HepG2 (cell line): ENCODE measurements at regions not wholly inside any gene's neighbourhood (a gene's known extent, or its start where the extent isn't known, plus 50 kb on each side); places are given as distances from the start of the nearest gene placed in this dataset.

Source experiments
- ATAC-seq: fragments of 200-7000 bp; cut with Tn5 transposase; 3 replicates; pipeline ENCODE4 v1.9.1; 2020; ENCODE audit warnings: mild to moderate bottlenecking, moderate library complexity
- BruUV-seq: library from RNA; stranded (reverse); fragments of 400-500 nt; replicated peaks from 2 replicates; lab custom pipeline; 2021; lab: Mats Ljungman, UMichigan
- CTCF ChIA-PET: fragments of 300-600 bp; formaldehyde crosslinking; extraction: SDS; loops from one replicate; lab custom pipeline; 2021; ENCODE audit warnings: low total read pairs, inconsistent platforms, low intra/inter-chr PET ratio; lab: Yijun Ruan, JAX
- POLR2A ChIA-PET: fragments of 350-600 bp; sonication (Branson Sonifier 250); formaldehyde crosslinking; loops from one replicate; lab custom pipeline; 2020; ENCODE audit warnings: antibody characterized with exemption, inconsistent platforms; lab: Yijun Ruan, JAX
- DNase-seq: peaks from one replicate; pipeline ENCODE4 v3.0.0-alpha.2; 2015; ENCODE audit warnings: low spot score
- FAIRE-seq: peaks from 3 replicates; lab custom pipeline; 2011; peaks lifted over from hg19 to GRCh38; lab: Jason Lieb, UNC
- H2AFZ ChIP-seq: one replicate; pipeline ENCODE4 v1.6.1; 2011; ENCODE audit warnings: low read length, inconsistent platforms
- H3K27ac ChIP-seq: fragments of 300-600 bp; 3 replicates; pipeline ENCODE4 v1.8.0; 2011; ENCODE audit warnings: mixed run types, mild to moderate bottlenecking, mixed read lengths, low read length, inconsistent platforms; ENCODE audit not compliant: insufficient read depth; ENCODE audit errors: extremely low read length
- H3K27me3 ChIP-seq, 2 experiments: fragments of 200-600 bp in 1 of 2; 2 replicates in 1 of 2; 3 replicates in 1 of 2; pipeline versions ENCODE4 v1.6.0 to v1.8.0; 2011; ENCODE audit warnings: low read length in 2 of 2, mild to moderate bottlenecking in 2 of 2, moderate library complexity in 2 of 2, inconsistent platforms in 1 of 2; ENCODE audit not compliant: insufficient read depth in 2 of 2, control insufficient read depth in 1 of 2
- H3K36me3 ChIP-seq, 2 experiments: fragments of 200-600 bp in 1 of 2; replicated peaks in 1 of 2; 2 replicates in 1 of 2; 3 replicates in 1 of 2; pipeline versions ENCODE4 v1.5.1 to v1.8.0; 2011; ENCODE audit warnings: low read length in 2 of 2, inconsistent platforms in 1 of 2; ENCODE audit not compliant: insufficient read depth in 2 of 2, control insufficient read depth in 1 of 2
- H3K4me1 ChIP-seq: 2 replicates; pipeline ENCODE4 v1.5.1; 2012; ENCODE audit warnings: low read length, inconsistent platforms; ENCODE audit not compliant: insufficient read depth
- H3K4me2 ChIP-seq: 2 replicates; pipeline ENCODE4 v1.6.0; 2011; ENCODE audit warnings: low read depth, low read length, inconsistent platforms
- H3K4me3 ChIP-seq, 3 experiments: fragments of 200-600 bp in 1 of 3; sonication (generic), shearing (Covaris generic) in 1 of 3; replicated peaks in 1 of 3; 2 replicates each; pipeline ENCODE4 v1.5.1; 2011 to 2016; ENCODE audit warnings: low read length in 3 of 3, inconsistent platforms in 2 of 3, low read depth in 2 of 3, mild to moderate bottlenecking in 2 of 3, control low read depth in 1 of 3, mixed read lengths in 1 of 3; ENCODE audit not compliant: insufficient read depth in 1 of 3
- H3K79me2 ChIP-seq: one replicate; pipeline ENCODE4 v1.6.1; 2011; ENCODE audit warnings: low read length, inconsistent platforms; ENCODE audit not compliant: insufficient read depth
- H3K9ac ChIP-seq: 2 replicates; pipeline ENCODE4 v1.6.0; 2011; ENCODE audit warnings: mild to moderate bottlenecking, low read depth, low read length, inconsistent platforms; ENCODE audit not compliant: insufficient read depth
- H3K9me3 ChIP-seq: 2 replicates; pipeline ENCODE4 v1.5.1; 2012; ENCODE audit warnings: mild to moderate bottlenecking, low read length
- H4K20me1 ChIP-seq: 2 replicates; pipeline ENCODE4 v1.6.0; 2011; ENCODE audit warnings: inconsistent platforms, mild to moderate bottlenecking, low read length, moderate library complexity; ENCODE audit not compliant: insufficient read depth
- ELF4 ChIP-seq: sonication (generic); formaldehyde crosslinking; IDR thresholded peaks from 2 replicates; pipeline ENCODE4 v1.5.0; 2020; ENCODE audit warnings: missing genetic modification reagents, mild to moderate bottlenecking, moderate library complexity, borderline replicate concordance
- FOSL2 ChIP-seq: sonication (generic); formaldehyde crosslinking; IDR thresholded peaks from 2 replicates; pipeline ENCODE4 v1.4.0; 2020; ENCODE audit warnings: missing genetic modification reagents
- HNF4G ChIP-seq, 2 experiments: sonication (generic) in 1 of 2; formaldehyde crosslinking in 1 of 2; IDR thresholded peaks; 2 replicates each; pipeline versions ENCODE4 v1.4.0 to v1.6.1; 2011 to 2020; ENCODE audit warnings: borderline replicate concordance in 2 of 2, low read depth in 2 of 2, mild to moderate bottlenecking in 2 of 2, low read length in 1 of 2, missing genetic modification reagents in 1 of 2, moderate library complexity in 1 of 2
- HOXD1 ChIP-seq: sonication (generic); formaldehyde crosslinking; IDR thresholded peaks from 2 replicates; pipeline ENCODE4 v1.5.0; 2020; ENCODE audit warnings: missing genetic modification reagents
- MEF2D ChIP-seq: sonication (generic); formaldehyde crosslinking; IDR thresholded peaks from 2 replicates; pipeline ENCODE4 v1.5.1; 2020; ENCODE audit warnings: mild to moderate bottlenecking, missing genetic modification reagents
- MYPOP ChIP-seq: sonication (generic); formaldehyde crosslinking; IDR thresholded peaks from 2 replicates; pipeline ENCODE4 v1.8.1; 2023; ENCODE audit warnings: mild to moderate bottlenecking, moderate library complexity, missing genetic modification reagents
- MZF1 ChIP-seq: sonication (generic); formaldehyde crosslinking; IDR thresholded peaks from 2 replicates; pipeline ENCODE4 v1.8.1; 2023; ENCODE audit warnings: mild to moderate bottlenecking, missing genetic modification reagents, borderline replicate concordance
- SNAI1 ChIP-seq: sonication (generic); formaldehyde crosslinking; IDR thresholded peaks from 2 replicates; pipeline ENCODE4 v1.5.0; 2020; ENCODE audit warnings: mild to moderate bottlenecking, missing genetic modification reagents, borderline replicate concordance
- SOX13 ChIP-seq, 3 experiments: fragments of 450-650 bp in 1 of 3; sonication (generic) in 1 of 3; formaldehyde crosslinking in 1 of 3; IDR thresholded peaks in 2 of 3; conservative IDR thresholded peaks in 1 of 3; 2 replicates each; pipeline versions ENCODE4 v1.5.0 to v1.6.1; 2016 to 2020; ENCODE audit warnings: antibody characterized with exemption in 1 of 3, mild to moderate bottlenecking in 1 of 3, missing compliant biosample characterization in 1 of 3, missing genetic modification reagents in 1 of 3, moderate library complexity in 1 of 3
- SRSF9 ChIP-seq: fragments of 200-400 bp; formaldehyde crosslinking; IDR thresholded peaks from 2 replicates; pipeline ENCODE4 v1.6.1; 2018; ENCODE audit warnings: borderline replicate concordance, mild to moderate bottlenecking, low read depth, low read length; ENCODE audit not compliant: insufficient read depth, poor library complexity, severe bottlenecking
- TAF1 ChIP-seq: sonication (generic); formaldehyde crosslinking; IDR thresholded peaks from 2 replicates; pipeline ENCODE4 v1.4.0; 2020; ENCODE audit warnings: missing genetic modification reagents
- TBX3 ChIP-seq: fragments of 450-650 bp; IDR thresholded peaks from 2 replicates; pipeline ENCODE4 v1.6.1; 2017; ENCODE audit warnings: antibody characterized with exemption, mild to moderate bottlenecking, inconsistent platforms, borderline replicate concordance
- ZNF660 ChIP-seq: sonication (generic); formaldehyde crosslinking; IDR thresholded peaks from 2 replicates; pipeline ENCODE4 v1.5.1; 2020; ENCODE audit warnings: mild to moderate bottlenecking, low read depth, missing genetic modification reagents, borderline replicate concordance
- WGBS: methylation state at CpG from one replicate; pipeline ENCODE4 v1.1.6; 2017; ENCODE audit warnings: low lambda C conversion rate; 5-methylcytosine and 5-hydroxymethylcytosine counted together
- in situ Hi-C: cut with HindIII; loops from 2 replicates; pipeline ENCODE4 v1.10.0; 2017; ENCODE audit warnings: low pct_unique_long_range_greater_than_20kb; ENCODE audit not compliant: extremely low pct_ligation_motif_present
- intact Hi-C: fragments of 100-400 bp; cut with micrococcal nuclease; formaldehyde crosslinking; loops from one replicate; pipeline ENCODE4 v1.10.0; 2022; ENCODE audit not compliant: unreplicated experiment
- TF ChIP-seq, protein P1 (sequence below): IDR thresholded peaks from 2 replicates; pipeline ENCODE4 v1.6.1; 2012; ENCODE audit warnings: inconsistent platforms

- BruUV-seq: no TSS peak
Observed at GRCh38 chr16:9411426-9411825, 320.0 kb downstream of the HAPSTR1 start.

More at GRCh38 chr16:9411426-9411825, 320.0 kb downstream of the HAPSTR1 start:
- ATAC-seq (no peak), FAIRE-seq (no peak), DNase-seq (no peak)
- Histone ChIP-seq H3K9ac (no peak overlapping the region), H3K36me3 (no peaks in the 10 kb centered on the region), H2AFZ (no peak overlapping the region), H4K20me1 (no peaks in the 10 kb centered on the region), H3K4me2 (no peak overlapping the region), H3K4me3 (no peak overlapping the region), H3K27ac (no peak overlapping the region)
- intact Hi-C loops (no loop called here), in situ Hi-C loops (no loop called here)
- CTCF ChIA-PET: no interaction called here
- no peak for TF ChIP-seq HOXD1
- TF ChIP-seq SNAI1 (CRISPR knock-in tag): no peak
- no peak for TF ChIP-seq MYPOP (CRISPR knock-in tag)
- TF ChIP-seq SRSF9: no peak
- no peak for TF ChIP-seq TBX3
- TF ChIP-seq MEF2D (CRISPR knock-in tag): no peak
- no peak for TF ChIP-seq FOSL2 (CRISPR knock-in tag)
- no peak for TF ChIP-seq SOX13 (IDR thresholded peaks at IDR 0.05)
- TF ChIP-seq SOX13 (CRISPR knock-in tag; conservative IDR thresholded peaks at IDR 0.05 in 1 of 2, IDR thresholded peaks at IDR 0.05 in 1 of 2): no peak
- no peak for TF ChIP-seq ZNF660 (CRISPR knock-in tag)
- no peak for TF ChIP-seq HNF4G (IDR thresholded peaks at IDR 0.05; ENCODE audit: borderline replicate concordance, low read depth, low read length)
- TF ChIP-seq HNF4G (CRISPR knock-in tag; IDR thresholded peaks at IDR 0.05; ENCODE audit: borderline replicate concordance, low read depth): no peak
- no peak for TF ChIP-seq ELF4
- TF ChIP-seq, protein P1, sequence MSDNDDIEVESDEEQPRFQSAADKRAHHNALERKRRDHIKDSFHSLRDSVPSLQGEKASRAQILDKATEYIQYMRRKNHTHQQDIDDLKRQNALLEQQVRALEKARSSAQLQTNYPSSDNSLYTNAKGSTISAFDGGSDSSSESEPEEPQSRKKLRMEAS: no peak
- no peak for TF ChIP-seq MZF1
- no peak for TF ChIP-seq TAF1 (CRISPR knock-in tag)
- TF ChIP-seq, all 625 proteins: peak for 0
- POLR2A ChIA-PET: no interaction called here
- no peaks in the 10 kb centered on the region for H3K4me1 ChIP-seq
- H3K27me3 ChIP-seq: peaks cover 2 to 3% of the 10 kb centered on the region in 2 experiments; a peak in 1 of 5 replicates
- H3K9me3 ChIP-seq: no peaks in the 10 kb centered on the region
- H3K79me2 ChIP-seq: no peaks in the 10 kb centered on the region
- WGBS: 19% methylated on average over 7 of the region's 7 CpGs
